Tongue (tissue), 1 donor: ENCODE measurements at regions not wholly inside any gene's neighbourhood (a gene's known extent, or its start where the extent isn't known, plus 50 kb on each side); places are given as distances from the start of the nearest gene placed in this dataset.

ENCODE experiments used
- DNase-seq: peaks from one replicate; pipeline ENCODE4 v3.0.0-alpha.2; 2015

- DNase-seq = no peak
Observed at GRCh38 chr13:99055281-99055680, 77.4 kb upstream of the DOCK9 start.

GRCh38 chr13:99055735-99056134, 77.9 kb upstream of the DOCK9 start:
- peak; percentile 60 for DNase-seq

- no peak for DNase-seq
Observed at GRCh38 chr13:99056381-99057014, 78.6 kb upstream of the DOCK9 start.

GRCh38 chr13:99057310-99057975, 79.6 kb upstream of the DOCK9 start:
- no peak for DNase-seq

- DNase-seq = no peak
Observed at GRCh38 chr13:99058527-99059495, 80.9 kb upstream of the DOCK9 start.

- no peak for DNase-seq
Observed at GRCh38 chr13:99059498-99060075, 81.7 kb upstream of the DOCK9 start.

- no peak for DNase-seq
Observed at GRCh38 chr13:99061411-99061810, 83.5 kb upstream of the DOCK9 start.

- DNase-seq = peak; percentile 63
Observed at GRCh38 chr13:99062593-99062992, 84.7 kb upstream of the DOCK9 start.

- no peak for DNase-seq
Observed at GRCh38 chr13:99063178-99063577, 85.3 kb upstream of the DOCK9 start.

- no peak for DNase-seq
Observed at GRCh38 chr13:99063952-99064351, 86.1 kb upstream of the DOCK9 start.

GRCh38 chr13:99064624-99065234, 86.9 kb upstream of the DOCK9 start:
- no peak for DNase-seq

- no peak for DNase-seq
Observed at GRCh38 chr13:99065235-99066015, 87.6 kb upstream of the DOCK9 start.

GRCh38 chr13:99066219-99066618, 88.4 kb upstream of the DOCK9 start:
- no peak for DNase-seq

- no peak for DNase-seq
Observed at GRCh38 chr13:99067159-99067985, 89.5 kb upstream of the DOCK9 start.

- no peak for DNase-seq
Observed at GRCh38 chr13:99071211-99071610, 93.3 kb upstream of the DOCK9 start.

GRCh38 chr13:99071666-99072065, 93.8 kb upstream of the DOCK9 start:
- DNase-seq = no peak

GRCh38 chr13:99072356-99072755, 94.5 kb upstream of the DOCK9 start:
- no peak for DNase-seq

- DNase-seq = no peak
Observed at GRCh38 chr13:99072941-99073340, 95.1 kb upstream of the DOCK9 start.

GRCh38 chr13:99074693-99075092, 96.8 kb upstream of the DOCK9 start:
- DNase-seq = no peak
